A549 (cell line): ENCODE measurements at regions not wholly inside any gene's neighbourhood (a gene's known extent, or its start where the extent isn't known, plus 50 kb on each side); places are given as distances from the start of the nearest gene placed in this dataset.
A peak's percentile ranks its signal among the peaks of the same experiment; 100 is the strongest.

Source experiments
- ATAC-seq, 2 experiments: fragments of 200-7000 bp in 1 of 2; fragments of >200 bp in 1 of 2; cut with Nextera tagmentation in 1 of 2; cut with Tn5 transposase in 1 of 2; 3 replicates each; pipeline versions ENCODE4 v1.8.0 to v1.9.1; 2018 to 2020; ENCODE audit warnings: mild to moderate bottlenecking in 1 of 2, moderate library complexity in 1 of 2
- CTCF ChIA-PET: fragments of 300-600 bp; sonication (Branson Sonifier 250); formaldehyde crosslinking; extraction: SDS; loops from one replicate; lab custom pipeline; 2021; ENCODE audit warnings: antibody characterized with exemption, inconsistent platforms; lab: Yijun Ruan, JAX
- POLR2A ChIA-PET: fragments of 350-600 bp; formaldehyde crosslinking; extraction: SDS; loops from one replicate; lab custom pipeline; 2021; ENCODE audit warnings: antibody characterized with exemption, inconsistent platforms; lab: Yijun Ruan, JAX
- DNase-seq, 2 experiments: peaks; one replicate each; pipeline versions ENCODE4 v3.0.0 to v3.0.0-alpha.2; 2011 to 2016; ENCODE audit warnings: low read depth in 1 of 2, low spot score in 1 of 2
- FAIRE-seq: peaks from 2 replicates; lab custom pipeline; 2011; peaks lifted over from hg19 to GRCh38; lab: Jason Lieb, UNC
- H3K27ac ChIP-seq, 2 experiments: fragments of >200 bp; sonication (Bioruptor Twin); formaldehyde crosslinking; 3 replicates each; pipeline ENCODE4 v1.5.1; 2016 to 2017
- H3K4me1 ChIP-seq: fragments of >200 bp; sonication (Bioruptor Twin); formaldehyde crosslinking; 3 replicates; pipeline ENCODE4 v1.6.1; 2016
- H3K4me2 ChIP-seq: fragments of >200 bp; sonication (Bioruptor Twin); formaldehyde crosslinking; 3 replicates; pipeline ENCODE4 v1.6.1; 2016
- H3K4me3 ChIP-seq: fragments of >200 bp; sonication (Bioruptor Twin); formaldehyde crosslinking; 3 replicates; pipeline ENCODE4 v1.5.1; 2016
- H3K9me3 ChIP-seq: fragments of >200 bp; sonication (Bioruptor Twin); formaldehyde crosslinking; 3 replicates; pipeline ENCODE4 v1.6.1; 2016
- CEBPB ChIP-seq, 2 experiments: fragments of >200 bp in 1 of 2; sonication (Bioruptor Twin) in 1 of 2; formaldehyde crosslinking in 1 of 2; IDR thresholded peaks; 2 replicates each; pipeline ENCODE4 v1.6.1; 2012 to 2016
- EHF ChIP-seq: fragments of 250-450 bp; sonication (Bioruptor Pico); IDR thresholded peaks from 2 replicates; pipeline ENCODE4 v1.5.0; 2020; ENCODE audit warnings: mild to moderate bottlenecking
- EHMT2 ChIP-seq: fragments of 200-600 bp; sonication (generic); IDR thresholded peaks from 2 replicates; pipeline ENCODE4 v1.6.1; 2016; ENCODE audit warnings: antibody characterized with exemption, low read depth, mild to moderate bottlenecking, moderate library complexity
- ELK1 ChIP-seq: fragments of 150-350 bp; IDR thresholded peaks from 2 replicates; pipeline ENCODE4 v1.6.1; 2014; ENCODE audit warnings: low read depth, mild to moderate bottlenecking, low read length
- EP300 ChIP-seq, 2 experiments: fragments of >200 bp; sonication (Bioruptor Twin); formaldehyde crosslinking; IDR thresholded peaks; 2 replicates in 1 of 2; 3 replicates in 1 of 2; pipeline ENCODE4 v1.6.1; 2016 to 2017
- FOSL2 ChIP-seq, 2 experiments: fragments of 450-650 bp in 1 of 2; fragments of >200 bp in 1 of 2; sonication (Bioruptor Twin) in 1 of 2; formaldehyde crosslinking; IDR thresholded peaks; 2 replicates each; pipeline versions ENCODE4 v1.5.0 to v1.6.1; 2016 to 2020; ENCODE audit warnings: mild to moderate bottlenecking in 1 of 2, moderate library complexity in 1 of 2
- FOXS1 ChIP-seq: fragments of 250-450 bp; sonication (Bioruptor Pico); IDR thresholded peaks from 2 replicates; pipeline ENCODE4 v1.5.0; 2020; ENCODE audit warnings: mild to moderate bottlenecking, moderate library complexity
- HOXB13 ChIP-seq: fragments of 250-450 bp; sonication (Bioruptor Pico); IDR thresholded peaks from 2 replicates; pipeline ENCODE4 v1.5.0; 2020; ENCODE audit warnings: low read depth, mild to moderate bottlenecking, moderate library complexity
- HOXB5 ChIP-seq: fragments of 250-450 bp; sonication (Bioruptor Pico); IDR thresholded peaks from 2 replicates; pipeline ENCODE4 v1.5.0; 2020; ENCODE audit warnings: mild to moderate bottlenecking, moderate library complexity
- JUN ChIP-seq, 2 experiments: fragments of >200 bp; sonication (Bioruptor Twin); formaldehyde crosslinking; IDR thresholded peaks; 2 replicates in 1 of 2; 3 replicates in 1 of 2; pipeline ENCODE4 v1.6.1; 2016 to 2017
- JUNB ChIP-seq: fragments of >200 bp; sonication (Bioruptor Twin); formaldehyde crosslinking; IDR thresholded peaks from 2 replicates; pipeline ENCODE4 v1.6.1; 2016
- MAZ ChIP-seq: fragments of 150-350 bp; IDR thresholded peaks from 2 replicates; pipeline ENCODE4 v1.6.1; 2014; ENCODE audit warnings: antibody characterized with exemption, low read depth, low read length, borderline replicate concordance
- NFE2L2 ChIP-seq: fragments of 150-350 bp; conservative IDR thresholded peaks from 2 replicates; pipeline ENCODE4 v1.6.1; 2014; ENCODE audit warnings: low read length
- PHF8 ChIP-seq: fragments of 200-600 bp; sonication (generic); IDR thresholded peaks from 2 replicates; pipeline ENCODE4 v1.6.1; 2016; ENCODE audit warnings: low read depth, mild to moderate bottlenecking, antibody characterized with exemption, moderate library complexity, borderline replicate concordance
- RNF2 ChIP-seq: fragments of 200-600 bp; sonication (generic); IDR thresholded peaks from 2 replicates; pipeline ENCODE4 v1.6.1; 2016; ENCODE audit warnings: low read depth, mild to moderate bottlenecking, antibody characterized with exemption, moderate library complexity, borderline replicate concordance
- SREBF2 ChIP-seq: fragments of 450-650 bp; IDR thresholded peaks from 2 replicates; pipeline ENCODE4 v1.6.1; 2014; ENCODE audit warnings: mild to moderate bottlenecking, moderate library complexity
- USF2 ChIP-seq: fragments of 450-650 bp; IDR thresholded peaks from 2 replicates; pipeline ENCODE4 v1.6.1; 2014; ENCODE audit warnings: antibody characterized with exemption
- ZSCAN20 ChIP-seq: fragments of 250-450 bp; sonication (Bioruptor Pico); IDR thresholded peaks from 2 replicates; pipeline ENCODE4 v1.8.0; 2022; ENCODE audit warnings: mild to moderate bottlenecking, moderate library complexity
- WGBS: methylation state at CpG from one replicate; pipeline ENCODE4 v1.1.6; 2017; ENCODE audit errors: missing lambda C conversion rate; 5-methylcytosine and 5-hydroxymethylcytosine counted together
- TF ChIP-seq, protein P1 (sequence below): fragments of 250-450 bp; sonication (Bioruptor Pico); IDR thresholded peaks from 2 replicates; pipeline ENCODE4 v1.5.0; 2021; ENCODE audit warnings: mild to moderate bottlenecking, moderate library complexity, borderline replicate concordance
- TF ChIP-seq, protein P2 (sequence below): IDR thresholded peaks from 2 replicates; pipeline ENCODE4 v1.6.1; 2012; ENCODE audit warnings: low read depth, borderline replicate concordance
- TF ChIP-seq, protein P3 (sequence below): fragments of >200 bp; sonication (Bioruptor Twin); formaldehyde crosslinking; IDR thresholded peaks from 2 replicates; pipeline ENCODE4 v1.6.1; 2016

DNA sequence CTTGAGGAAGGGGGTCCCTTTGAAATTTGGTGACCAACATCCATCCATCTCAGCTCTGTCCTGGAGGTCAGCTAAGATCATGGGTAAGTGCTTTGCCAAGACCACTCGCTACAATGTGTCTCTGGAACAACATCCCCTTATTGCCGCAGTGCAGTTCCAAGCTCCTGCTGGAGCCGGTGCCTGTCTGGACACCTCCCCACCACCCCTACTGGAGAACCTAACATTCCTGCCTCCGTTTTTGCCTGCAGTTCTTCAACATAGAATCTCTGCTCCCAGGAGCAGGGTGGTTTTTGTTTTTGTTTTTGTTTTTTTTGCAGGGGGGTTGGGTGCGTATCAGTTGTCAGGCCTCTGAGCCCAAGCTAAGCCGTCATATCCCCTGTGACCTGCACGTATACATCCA is 51.2 kb upstream of the FXYD4 start:
- Histone ChIP-seq H3K4me1 (peaks cover 8% of the 10 kb centered on the region; the same call in 1 of the 3 replicates), H3K4me2 (no peak overlapping the region), H3K9me3 (no peaks in the 10 kb centered on the region), H3K27ac (no peak overlapping the region), H3K4me3 (no peak overlapping the region)
- 81% methylated on average over 7 of the region's 7 CpGs for WGBS
- CTCF ChIA-PET = interaction anchor here (0.6 to 4.4 kb wide), 6 partner anchors 8 to 1653 kb away, joined by 3 to 18 read pairs (median 4); no protein-coding TSS in a partner anchor
- TF ChIP-seq, protein P1, sequence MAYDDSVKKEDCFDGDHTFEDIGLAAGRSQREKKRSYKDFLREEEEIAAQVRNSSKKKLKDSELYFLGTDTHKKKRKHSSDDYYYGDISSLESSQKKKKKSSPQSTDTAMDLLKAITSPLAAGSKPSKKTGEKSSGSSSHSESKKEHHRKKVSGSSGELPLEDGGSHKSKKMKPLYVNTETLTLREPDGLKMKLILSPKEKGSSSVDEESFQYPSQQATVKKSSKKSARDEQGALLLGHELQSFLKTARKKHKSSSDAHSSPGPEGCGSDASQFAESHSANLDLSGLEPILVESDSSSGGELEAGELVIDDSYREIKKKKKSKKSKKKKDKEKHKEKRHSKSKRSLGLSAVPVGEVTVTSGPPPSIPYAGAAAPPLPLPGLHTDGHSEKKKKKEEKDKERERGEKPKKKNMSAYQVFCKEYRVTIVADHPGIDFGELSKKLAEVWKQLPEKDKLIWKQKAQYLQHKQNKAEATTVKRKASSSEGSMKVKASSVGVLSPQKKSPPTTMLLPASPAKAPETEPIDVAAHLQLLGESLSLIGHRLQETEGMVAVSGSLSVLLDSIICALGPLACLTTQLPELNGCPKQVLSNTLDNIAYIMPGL = no peak
- TF ChIP-seq SREBF2 (no peak), RNF2 (no peak), PHF8 (no peak), ELK1 (no peak), HOXB13 (CRISPR knock-in tag) (no peak), EP300 (IDR thresholded peaks at IDR 0.05) (no peak)
- TF ChIP-seq, protein P2, sequence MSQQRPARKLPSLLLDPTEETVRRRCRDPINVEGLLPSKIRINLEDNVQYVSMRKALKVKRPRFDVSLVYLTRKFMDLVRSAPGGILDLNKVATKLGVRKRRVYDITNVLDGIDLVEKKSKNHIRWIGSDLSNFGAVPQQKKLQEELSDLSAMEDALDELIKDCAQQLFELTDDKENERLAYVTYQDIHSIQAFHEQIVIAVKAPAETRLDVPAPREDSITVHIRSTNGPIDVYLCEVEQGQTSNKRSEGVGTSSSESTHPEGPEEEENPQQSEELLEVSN = no peak
- DNase-seq = no peak
- ATAC-seq = no peak
- POLR2A ChIA-PET = no interaction called here
- FAIRE-seq = no peak

- Histone ChIP-seq H3K4me3 (no peak overlapping the region), H3K27ac (no peak overlapping the region), H3K4me2 (no peak overlapping the region), H3K4me1 (peaks cover 8% of the 10 kb centered on the region; the same call in 1 of the 3 replicates), H3K9me3 (no peaks in the 10 kb centered on the region)
- CTCF ChIA-PET = interaction anchor here (0.6 to 4.4 kb wide), 7 partner anchors 9 to 63 kb away, joined by 3 to 18 read pairs (median 4); no protein-coding TSS in a partner anchor
- no peak for DNase-seq
- no peak for FAIRE-seq
- ATAC-seq = peak in 1 of 2 experiments; percentile 17; a peak in 1 of 6 replicates
- TF ChIP-seq, protein P2 = no peak
- TF ChIP-seq CEBPB (IDR thresholded peaks at IDR 0.05) (no peak), NFE2L2 (no peak)
- TF ChIP-seq, all 56 proteins: peak for 0
- POLR2A ChIA-PET = no interaction called here
- WGBS = 88% methylated on average over 21 of the region's 21 CpGs
Observed at GRCh38 chr10:43318976-43319960, 52.2 kb upstream of the FXYD4 start.

DNA sequence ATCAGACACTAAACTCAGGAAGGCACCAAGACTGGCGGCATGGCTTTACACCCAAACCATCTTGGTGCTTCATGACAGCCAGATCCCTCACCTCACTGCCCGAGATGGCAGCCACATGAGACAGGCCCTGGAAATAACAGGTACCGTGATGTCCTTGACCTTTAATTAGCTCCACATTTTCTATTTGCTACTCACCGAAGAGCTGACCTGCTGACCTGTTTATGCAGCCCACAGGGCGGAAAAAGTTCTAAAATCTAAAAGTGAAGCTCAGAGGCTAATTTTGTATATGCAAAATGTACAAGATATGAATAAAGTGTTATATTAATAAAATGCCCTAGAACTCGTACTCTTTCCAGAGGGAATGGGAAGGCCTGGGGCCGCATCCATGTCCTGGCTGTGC is 51.6 kb upstream of the RASGEF1A start:
- Histone ChIP-seq H3K4me3 (no peak overlapping the region), H3K4me1 (peaks cover 8% of the 10 kb centered on the region; the same call in 1 of the 3 replicates), H3K27ac (no peak overlapping the region), H3K9me3 (no peaks in the 10 kb centered on the region), H3K4me2 (no peak overlapping the region)
- ChIA-PET CTCF (interaction anchor here (0.6 to 4.4 kb wide), 6 partner anchors 8 to 64 kb away, joined by 3 to 18 read pairs (median 4); no protein-coding TSS in a partner anchor), POLR2A (no interaction called here)
- no peak for ATAC-seq
- FAIRE-seq = no peak
- DNase-seq = no peak
- 89% methylated on average over 7 of the region's 7 CpGs for WGBS
- TF ChIP-seq, protein P3, sequence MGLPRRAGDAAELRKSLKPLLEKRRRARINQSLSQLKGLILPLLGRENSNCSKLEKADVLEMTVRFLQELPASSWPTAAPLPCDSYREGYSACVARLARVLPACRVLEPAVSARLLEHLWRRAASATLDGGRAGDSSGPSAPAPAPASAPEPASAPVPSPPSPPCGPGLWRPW = no peak
- TF ChIP-seq FOXS1 (CRISPR knock-in tag) (no peak), USF2 (no peak), PHF8 (no peak), ELK1 (no peak), EHF (no peak), MAZ (no peak), EHMT2 (no peak), JUNB (no peak), ZSCAN20 (CRISPR knock-in tag) (no peak), FOSL2 (IDR thresholded peaks at IDR 0.05) (no peak), FOSL2 (CRISPR knock-in tag; IDR thresholded peaks at IDR 0.05) (no peak), JUN (IDR thresholded peaks at IDR 0.05) (no peak), EP300 (IDR thresholded peaks at IDR 0.05) (no peak), NFE2L2 (no peak), HOXB5 (CRISPR knock-in tag) (no peak)
